Stimulated activated CD4-positive, alpha-beta T cell treated with anti-CD3 and anti-CD28 coated beads, Interleukin-2, amount 100 ng/mL, for 48 hours (primary cell): ENCODE measurements at regions not wholly inside any gene's neighbourhood (a gene's known extent, or its start where the extent isn't known, plus 50 kb on each side); places are given as distances from the start of the nearest gene placed in this dataset.
"Not testable (repeated sequence)": the region's sequence is repeated elsewhere in the genome, so short reads cannot be mapped to it uniquely, and the experiment has no call there.

ENCODE experiments used
- DNase-seq, 2 donors: peaks; one replicate each; pipeline ENCODE4 v3.0.0-alpha.2; 2020

DNA sequence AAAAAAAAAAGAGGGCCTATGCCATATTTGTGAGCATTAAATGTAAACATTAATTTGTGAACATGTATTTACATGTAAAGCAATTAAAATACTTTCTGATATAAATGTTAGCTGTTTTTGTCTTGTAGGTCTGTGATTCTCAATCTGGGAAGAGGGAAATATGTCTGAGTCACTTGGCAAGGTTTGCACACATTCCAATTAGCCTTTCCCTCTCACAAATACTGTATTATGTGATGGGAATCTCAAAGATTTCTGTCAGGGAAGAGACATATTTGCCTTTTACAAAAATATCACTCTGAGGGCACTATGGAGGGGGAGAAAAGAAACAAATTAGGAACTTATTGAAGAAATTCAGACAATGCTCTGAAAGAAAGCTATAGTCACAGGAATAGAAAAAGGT is 483.6 kb downstream of the GBE1 start:
- DNase-seq: no peak

DNA sequence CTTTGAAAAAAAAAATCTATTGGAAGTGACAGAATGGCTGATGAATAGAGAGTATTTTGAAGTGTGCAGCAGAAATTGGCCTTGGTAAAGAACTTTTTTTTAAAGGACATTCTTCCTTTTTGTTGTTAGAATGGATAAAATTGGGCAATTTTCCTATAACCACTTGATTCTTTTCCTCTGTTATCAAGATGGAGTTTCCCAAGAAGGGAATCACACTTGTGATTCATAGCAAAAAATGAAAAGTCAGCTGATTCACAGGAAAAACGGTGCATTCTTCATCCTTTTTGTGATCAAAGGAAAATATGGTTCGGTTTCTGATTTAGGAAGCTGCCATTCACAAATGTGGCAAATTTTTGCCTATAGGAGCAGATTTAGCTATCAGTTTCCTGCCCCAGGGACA is 486.8 kb downstream of the GBE1 start:
- DNase-seq: no peak

DNA sequence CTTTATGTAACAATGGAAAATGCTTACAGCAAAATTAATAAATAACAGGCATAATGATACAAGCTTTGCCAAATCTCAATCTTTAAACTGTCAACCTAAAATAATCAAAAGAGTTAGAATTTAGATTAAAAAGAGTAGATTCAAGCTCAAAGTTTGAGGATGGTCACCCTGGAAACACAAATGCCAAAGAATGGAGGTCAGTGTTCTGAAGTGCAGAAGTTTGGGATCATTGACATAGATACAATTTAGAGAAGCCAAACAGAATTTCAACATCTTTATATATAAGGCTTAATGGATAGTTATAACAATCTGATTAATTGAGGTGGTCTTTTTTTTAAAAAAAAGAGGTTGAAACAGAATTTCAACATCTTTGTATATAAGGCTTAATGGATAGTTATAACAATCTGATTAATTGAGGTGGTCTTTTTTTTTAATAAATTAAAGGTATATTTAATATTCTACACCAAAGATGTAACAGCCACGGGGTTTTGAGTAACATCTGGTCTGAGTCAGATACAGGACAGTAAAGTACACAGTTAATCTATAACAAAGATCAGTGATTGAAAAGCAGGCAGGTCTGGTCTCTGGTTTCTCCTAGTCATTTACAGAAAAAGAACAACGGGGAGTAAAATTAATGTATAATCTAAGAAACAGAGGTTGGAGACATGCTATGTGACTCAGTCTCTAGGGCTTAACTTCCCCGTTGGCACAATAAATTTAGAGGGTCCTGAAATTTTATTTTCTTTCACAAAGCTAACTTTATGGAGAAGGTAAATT is 490.7 kb downstream of the GBE1 start:
- no peak for DNase-seq

DNA sequence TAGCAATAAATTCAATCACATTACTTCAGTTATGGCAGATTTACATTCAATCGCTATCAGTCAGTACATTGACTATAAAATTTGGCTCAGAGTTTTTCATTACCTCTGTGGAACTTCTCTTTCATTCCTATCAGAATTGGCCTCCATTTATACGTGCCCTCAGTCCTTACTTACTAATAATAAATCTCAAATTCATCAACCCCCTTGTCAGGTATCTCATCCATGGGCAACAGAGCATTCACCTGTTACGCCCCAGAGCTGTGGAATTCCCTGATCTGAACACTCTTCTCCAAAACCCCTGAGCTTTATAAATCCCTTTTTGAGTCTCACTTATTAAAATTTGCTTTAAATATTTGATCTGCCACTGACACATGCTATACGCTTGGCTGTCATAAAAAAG is 492.9 kb downstream of the GBE1 start:
- DNase-seq: no peak

DNA sequence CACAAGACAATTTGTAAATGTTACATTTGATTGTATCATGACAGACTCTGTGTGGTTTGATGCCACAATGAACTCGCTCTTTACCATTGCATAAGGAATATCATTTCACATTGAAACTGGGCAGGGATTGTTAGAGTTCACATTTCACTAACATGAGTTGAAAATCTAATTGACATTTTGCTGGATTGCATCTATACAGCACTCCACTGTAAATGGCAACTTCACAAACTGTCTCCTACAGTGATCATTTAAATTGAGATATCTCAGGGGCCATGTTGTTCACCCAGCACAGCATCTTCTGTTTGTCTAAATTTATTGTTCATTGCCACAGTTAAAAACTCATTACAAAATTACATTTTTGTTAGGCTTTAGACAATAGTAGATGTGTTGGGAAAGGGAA is 499.4 kb downstream of the GBE1 start:
- DNase-seq: no peak

DNA sequence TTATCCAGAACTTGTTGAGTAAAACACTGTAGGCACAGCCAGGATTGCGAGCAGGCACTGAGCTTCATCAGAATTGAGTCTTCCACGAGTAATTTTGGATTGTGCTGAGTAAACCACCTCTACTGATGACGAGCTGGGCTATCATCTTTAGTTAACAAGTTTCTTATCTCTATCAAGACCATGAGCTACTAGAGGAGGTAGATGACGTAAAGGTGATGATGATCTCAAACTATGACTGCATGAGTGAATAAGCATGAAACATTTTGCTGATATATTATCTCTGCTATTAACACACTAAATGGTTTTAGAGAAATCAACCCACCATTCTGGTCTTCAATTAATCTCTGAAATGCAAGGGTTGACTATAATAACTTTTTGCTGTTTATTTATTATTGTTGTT is 506.0 kb downstream of the GBE1 start:
- DNase-seq: no peak

DNA sequence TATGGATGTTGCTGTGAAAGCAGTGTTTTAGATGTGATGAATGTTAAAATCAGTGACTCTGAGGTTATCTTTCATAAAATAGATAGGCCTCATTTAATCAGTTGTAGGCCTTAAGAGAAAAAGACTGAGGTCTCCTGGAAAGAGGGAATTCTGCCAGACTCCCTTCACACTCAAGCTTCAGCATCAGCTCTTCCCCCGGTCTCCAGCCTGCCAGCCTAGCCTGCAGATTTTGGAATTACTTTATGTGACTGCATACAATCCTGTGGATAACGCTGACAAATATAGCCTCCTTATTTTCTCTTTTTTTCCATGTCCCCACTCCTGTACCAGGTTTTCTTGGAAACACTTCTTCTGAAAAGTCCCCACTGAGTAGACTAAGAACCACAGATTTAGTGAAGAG is 510.3 kb downstream of the GBE1 start:
- DNase-seq: no peak

DNA sequence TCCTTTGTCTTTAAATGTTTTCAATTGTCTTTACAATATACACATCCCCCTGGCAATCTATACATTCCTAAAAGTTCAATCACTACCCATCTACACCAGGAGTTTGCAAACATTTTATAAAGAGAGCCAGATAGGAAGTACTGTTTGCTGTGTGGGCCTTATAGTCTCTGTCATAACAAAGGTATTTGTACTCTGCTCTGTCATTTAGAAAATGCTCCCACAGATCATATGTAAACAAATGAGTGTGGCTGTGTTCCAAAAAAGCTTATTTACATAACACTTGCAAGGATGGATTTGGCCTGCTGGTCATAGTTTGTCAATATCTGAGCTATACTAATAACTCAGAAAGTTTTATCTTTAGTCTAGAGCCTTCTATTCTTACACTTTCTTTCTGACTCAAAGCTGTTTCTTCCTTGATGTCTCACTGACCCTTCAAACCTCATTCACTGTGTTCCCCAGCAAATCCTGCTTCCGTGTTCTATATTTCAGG is 511.9 kb downstream of the GBE1 start:
- DNase-seq: no peak

DNA sequence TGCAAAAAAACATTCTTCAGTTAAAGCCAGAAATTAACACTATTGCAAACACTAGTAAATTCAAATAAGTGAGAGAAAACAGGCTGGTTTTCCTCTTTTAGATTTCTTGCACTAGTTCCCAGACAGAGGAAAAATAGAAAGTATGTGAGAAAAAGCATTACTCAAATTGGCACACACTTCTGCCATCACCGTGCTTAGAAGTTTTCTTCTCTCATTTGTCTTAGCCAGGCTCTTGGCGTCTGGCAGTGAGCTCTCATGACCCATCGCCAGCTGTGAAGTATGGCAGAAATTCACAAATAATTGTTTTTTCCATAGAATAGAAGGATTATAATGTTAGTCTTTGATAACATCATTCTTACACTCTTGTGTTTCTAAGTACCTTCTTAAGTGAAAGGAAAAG is 515.9 kb downstream of the GBE1 start:
- DNase-seq: no peak

DNA sequence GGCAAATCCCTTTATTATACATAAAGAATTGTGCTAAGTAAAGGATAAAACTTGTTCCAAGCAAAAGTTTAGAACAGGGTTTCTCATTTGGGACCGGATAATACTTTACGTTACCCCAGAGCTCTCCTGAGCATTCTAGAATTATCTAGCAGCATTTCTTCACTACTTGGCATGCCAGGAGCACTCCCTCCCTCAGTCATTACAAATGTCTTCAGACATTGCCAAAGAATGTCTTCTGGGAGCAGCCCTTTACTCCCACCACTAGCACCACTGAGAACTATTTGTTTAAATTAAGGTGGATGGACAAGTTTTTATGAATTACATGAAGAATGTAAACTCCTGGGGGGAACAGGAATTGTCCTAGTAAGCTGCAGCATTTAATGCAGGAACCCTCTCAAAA is 516.4 kb downstream of the GBE1 start:
- no peak for DNase-seq

DNA sequence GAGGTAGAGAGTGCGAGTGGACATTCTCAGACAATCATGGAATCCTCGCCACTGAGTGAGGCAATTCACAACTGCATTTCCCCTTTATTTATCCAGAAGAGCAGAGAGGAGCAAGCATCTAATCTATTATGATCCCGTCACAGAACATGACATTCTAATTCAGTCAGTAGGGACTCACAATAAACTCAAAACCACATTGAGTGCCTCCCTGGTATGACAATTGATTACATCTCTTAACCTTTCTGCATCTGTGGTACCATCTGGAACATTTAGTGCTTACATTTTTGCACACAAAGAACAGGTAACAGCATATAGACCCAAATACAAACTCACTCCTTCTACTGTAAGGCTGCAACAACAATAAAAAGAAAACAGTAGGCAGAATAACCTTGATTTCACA is 517.2 kb downstream of the GBE1 start:
- DNase-seq: no peak

DNA sequence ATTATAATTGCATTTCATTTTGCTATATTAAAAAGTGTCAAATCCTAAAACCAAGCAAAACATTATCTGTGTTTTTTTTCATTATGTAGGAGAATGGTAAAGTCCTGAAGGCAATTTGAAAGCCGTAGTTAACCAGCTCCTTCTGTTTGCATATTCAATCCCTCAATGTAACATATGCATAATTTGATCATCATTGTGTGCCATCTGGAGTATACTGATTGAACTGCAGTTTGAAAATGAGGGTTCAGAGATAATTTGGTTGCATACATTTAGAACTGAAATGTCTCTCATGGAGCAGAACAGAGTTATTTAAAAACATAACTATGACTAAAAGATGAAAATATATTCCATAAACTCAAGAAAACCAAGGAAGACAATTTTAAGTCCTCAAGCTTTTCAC is 518.6 kb downstream of the GBE1 start:
- no peak for DNase-seq

DNA sequence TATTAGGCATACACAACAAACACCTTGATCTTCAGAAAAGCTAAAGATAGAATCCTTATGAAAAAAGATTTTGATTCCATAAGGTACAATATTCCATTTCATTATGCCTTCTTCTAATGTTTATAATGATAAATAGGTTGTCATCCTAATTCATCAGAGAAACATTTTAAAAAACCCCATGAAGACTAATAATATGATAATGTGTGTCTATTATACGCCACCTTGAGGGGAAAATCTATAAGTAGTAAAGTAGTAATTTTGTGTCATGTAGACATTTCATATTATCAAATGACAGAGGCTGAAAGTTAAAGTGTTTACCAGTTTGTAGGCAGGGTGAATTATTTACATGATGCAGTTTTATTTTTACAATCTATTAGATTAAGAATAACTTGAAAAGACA is 524.3 kb downstream of the GBE1 start:
- no peak for DNase-seq

DNA sequence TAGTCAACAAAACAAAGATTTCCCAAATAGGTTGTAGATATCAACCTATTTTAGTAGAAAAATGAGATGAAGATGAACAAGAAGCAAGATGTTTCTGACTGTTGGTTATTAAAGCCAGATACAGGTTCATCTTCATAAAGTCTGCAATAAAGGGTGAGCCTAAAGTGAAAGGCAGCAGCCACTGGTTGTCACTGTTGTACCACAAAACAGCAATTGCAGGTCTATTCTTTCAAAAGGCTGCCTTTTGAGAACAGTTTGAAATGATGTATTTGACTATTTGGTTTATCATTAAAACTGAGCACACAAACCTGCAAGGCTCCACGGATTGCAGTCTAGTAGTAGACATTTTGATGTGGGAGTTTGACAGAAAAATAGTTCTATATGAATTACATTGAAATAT is 543.4 kb downstream of the GBE1 start:
- no peak for DNase-seq

DNA sequence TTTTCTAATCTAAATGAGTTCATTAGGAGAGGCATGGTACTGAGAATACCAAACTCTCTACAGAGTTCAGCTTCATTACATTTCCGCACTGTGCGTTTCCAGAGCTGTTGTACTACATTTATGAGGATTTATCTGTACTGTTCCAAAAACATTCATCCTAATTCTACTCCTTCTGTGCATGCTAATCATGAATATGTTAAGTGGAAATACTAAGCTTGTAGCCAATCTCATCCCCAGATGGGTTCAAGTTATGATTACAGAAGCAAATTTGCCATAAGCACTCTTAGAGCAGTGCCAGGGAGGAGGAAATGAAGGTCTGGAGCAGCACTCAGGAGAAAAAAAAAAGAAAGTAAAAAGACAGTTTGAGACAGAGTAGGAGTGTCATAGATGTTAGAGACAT is 544.3 kb downstream of the GBE1 start:
- DNase-seq: no peak

DNA sequence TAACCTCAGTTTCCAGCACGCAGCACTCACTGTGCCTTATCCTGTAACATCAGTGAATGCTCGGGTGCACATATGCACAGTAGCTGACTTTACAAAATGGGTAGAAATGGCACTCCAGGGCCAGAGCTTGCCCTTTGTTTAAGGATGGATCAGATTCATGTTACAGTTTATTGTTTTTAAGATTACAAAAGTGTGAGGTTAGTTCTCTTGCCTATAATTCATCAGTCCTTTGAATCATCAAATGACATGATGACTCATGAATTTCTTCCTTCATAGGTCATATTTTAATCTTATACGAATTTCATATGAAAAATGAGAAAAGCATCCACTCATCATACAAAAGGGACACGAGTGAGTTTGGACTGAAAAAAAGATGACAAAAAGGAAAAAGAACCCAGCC is 545.3 kb downstream of the GBE1 start:
- DNase-seq: no peak

DNA sequence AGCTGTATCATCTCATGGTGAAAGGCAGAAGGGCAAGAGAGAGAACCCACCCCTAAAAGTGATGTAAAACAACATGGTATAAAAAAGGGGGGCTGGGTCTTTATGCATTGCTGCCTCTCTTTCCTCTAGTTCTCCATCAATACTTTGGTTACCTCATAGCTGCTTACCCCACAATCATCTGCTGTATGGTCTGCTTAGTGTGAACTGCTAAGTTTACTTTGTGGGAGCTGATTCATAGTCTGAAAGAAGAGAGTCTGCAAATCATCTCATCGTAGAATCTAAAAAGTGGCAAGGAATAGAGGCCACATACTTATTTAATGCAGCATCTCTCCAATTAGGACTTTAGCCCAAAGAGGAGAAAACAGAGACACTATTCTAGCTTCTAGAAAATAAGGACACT is 546.8 kb downstream of the GBE1 start:
- no peak for DNase-seq

DNA sequence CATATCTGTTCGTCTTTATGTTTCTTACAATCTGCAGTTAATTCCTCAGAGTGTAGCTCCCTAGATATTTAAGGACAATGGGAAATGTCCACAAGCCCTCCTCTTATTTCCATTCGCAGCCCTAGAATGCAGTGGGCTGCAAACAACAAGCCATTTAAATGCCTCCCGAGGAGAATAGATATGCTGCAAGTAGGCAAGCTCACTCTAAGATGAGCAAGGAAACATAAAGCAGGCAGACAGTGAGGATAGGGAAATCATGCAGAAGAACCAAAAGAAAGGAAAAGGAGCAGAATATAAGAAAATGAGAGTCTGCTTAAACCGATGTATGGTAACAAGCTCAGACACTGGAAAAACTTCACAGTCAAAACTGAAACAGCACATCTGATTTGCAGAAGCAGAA is 561.9 kb downstream of the GBE1 start:
- no peak for DNase-seq

DNA sequence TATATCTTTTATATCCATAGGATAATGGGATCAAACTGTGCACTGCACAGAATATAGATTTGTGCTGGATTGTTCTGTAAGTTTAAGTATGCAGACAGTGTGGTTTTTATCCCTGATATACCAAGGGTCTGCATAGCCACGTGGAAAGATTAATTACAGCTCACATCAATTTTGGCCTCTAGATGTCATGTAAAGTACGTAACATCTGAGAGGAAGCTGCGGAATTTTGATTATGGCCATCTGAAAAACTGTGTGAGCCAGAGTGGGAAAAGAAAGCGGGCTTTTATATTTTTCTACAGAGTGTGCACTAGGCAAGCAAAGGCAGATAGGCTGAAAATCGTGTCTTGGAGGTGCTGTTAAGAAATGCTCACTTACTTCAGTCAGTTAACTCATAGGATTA is 562.7 kb downstream of the GBE1 start:
- DNase-seq: no peak

DNA sequence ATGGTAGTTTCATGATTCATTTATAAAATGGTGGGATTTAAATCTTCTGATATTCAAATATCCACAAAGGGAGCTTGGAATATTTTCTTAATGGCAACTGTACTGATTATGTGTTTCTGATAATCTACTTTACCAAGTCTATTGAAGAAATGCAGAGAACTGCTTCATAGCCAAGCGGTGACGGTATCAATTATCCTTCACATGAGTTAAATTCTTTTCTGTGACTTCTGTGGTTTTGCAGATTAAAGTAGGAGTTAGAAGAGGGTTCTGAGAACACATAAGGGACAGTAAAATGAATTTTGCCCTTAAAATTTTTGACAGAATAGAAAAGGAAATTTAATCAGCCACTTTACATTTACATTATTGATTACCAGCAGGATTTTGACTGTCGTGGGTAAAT is 563.2 kb downstream of the GBE1 start:
- no peak for DNase-seq

DNA sequence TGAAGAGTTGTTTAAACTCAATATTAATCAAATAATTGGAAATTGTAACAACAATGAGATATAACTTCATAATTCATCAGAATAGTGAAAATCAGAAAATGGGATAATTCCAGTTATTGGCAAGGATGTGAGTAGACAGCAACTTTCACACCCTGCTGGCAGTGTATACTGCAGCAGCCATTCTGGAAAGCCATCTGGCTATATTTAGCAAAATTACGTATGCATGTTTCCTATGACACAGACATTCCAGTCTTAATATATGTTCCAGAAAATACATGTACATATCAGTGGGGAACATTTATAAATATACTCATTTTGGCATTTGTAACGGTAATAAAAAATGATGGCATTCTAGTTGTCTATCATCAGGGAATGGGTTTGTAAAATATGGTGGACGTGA is 564.1 kb downstream of the GBE1 start:
- DNase-seq: no peak

DNA sequence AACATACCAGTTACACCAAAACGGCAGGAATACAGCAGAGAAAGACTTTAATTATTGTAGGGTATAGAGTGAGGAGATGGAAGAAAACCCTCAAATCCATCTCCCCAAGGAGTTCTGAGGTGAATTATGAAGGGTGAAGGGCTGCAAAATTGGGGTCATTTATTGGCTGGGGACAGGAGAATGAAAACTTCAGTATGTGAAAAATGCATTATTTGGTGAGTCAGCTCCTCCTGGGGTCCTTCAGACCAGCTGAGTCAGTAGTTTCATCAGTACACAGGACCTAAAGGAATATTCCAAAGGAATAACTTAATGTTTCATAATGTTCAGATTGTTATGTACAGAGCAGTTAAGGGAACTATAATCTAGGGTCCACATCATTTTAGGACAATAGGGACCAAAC is 566.0 kb downstream of the GBE1 start:
- DNase-seq: no peak

DNA sequence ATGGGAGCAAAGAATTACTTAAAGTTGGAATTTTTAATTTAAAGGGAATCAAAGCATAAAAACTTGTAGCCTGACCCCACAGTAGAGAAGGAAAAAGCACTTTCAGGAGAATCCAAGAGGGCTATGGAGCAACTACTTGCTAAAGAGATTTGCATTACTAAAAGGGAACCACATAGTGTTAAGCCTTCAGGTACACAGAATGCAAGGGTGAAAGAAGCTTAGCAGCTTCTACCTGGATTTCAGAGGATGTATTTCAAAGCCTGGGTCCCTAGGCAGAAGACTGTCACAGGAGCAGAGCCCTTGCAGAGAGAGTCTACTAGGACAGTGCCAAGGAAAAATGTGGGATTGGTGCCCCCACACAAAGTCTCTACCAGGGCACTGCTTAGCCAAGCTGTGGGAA is 575.0 kb downstream of the GBE1 start:
- no peak for DNase-seq

DNA sequence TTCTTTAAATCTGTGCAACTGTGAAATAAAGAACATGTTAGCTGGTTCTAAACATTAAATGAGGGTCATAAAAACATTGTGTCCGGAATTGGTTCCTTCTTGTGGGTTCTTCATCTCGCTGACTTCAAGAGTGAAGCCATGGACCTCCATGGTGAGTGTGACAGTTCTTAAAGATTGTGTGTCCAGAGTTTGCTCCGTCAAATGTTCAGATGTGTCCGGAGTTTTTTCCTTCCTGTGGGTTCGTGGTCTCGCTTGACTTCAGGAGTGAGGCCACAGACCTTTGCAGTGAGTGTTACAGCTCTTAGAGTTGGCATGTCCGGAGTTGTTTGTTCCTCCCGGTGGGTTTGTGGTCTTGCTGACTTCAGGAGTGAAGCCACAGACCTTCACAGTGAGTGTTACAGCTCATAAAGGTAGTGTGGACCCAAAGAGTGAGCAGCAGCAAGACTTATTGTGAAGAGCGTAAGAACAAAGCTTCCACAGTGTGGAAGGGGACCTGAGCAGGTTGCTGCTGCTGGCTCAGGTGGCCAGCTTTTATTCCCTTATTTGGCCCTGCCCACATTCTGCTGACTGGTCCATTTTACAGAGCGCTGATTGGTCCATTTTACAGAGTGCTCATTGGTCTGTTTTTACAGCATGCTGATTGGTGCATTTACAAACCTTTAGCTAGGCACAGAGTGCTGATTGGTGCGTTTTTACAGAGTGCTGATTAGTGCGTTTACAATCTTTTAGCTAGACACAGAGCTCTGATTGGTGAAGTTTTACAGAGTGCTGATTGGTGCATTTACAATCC is 579.2 kb downstream of the GBE1 start:
- not testable (repeated sequence) for DNase-seq

DNA sequence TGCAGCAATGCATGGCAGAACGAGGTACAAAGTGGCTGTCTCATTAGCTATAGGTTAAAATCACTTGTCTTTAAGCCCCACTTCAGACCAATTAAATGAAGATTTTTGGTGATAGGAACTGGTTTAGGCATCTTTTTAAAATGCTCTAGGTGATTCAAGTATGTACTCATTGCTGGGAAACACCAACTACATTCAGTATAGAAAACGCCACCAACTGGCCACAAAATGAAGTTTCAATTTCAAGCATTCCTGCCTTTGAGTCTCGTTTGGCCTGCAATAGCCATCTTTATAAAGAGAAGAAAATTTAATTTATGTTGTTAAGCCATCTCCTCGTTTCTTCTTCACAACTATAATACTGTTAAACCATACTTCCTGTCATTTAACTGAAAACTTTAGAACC is 587.9 kb downstream of the GBE1 start:
- DNase-seq: no peak
